DND-41 (cell line): ENCODE measurements at regions not wholly inside any gene's neighbourhood (a gene's known extent, or its start where the extent isn't known, plus 50 kb on each side); places are given as distances from the start of the nearest gene placed in this dataset.

Experiments
- CTCF ChIP-seq: IDR thresholded peaks from 2 replicates; pipeline ENCODE4 v1.5.1; 2012; ENCODE audit warnings: borderline replicate concordance, low read length, moderate library complexity, mild to moderate bottlenecking; ENCODE audit not compliant: poor library complexity, severe bottlenecking; ENCODE audit errors: extremely low read depth
- EZH2 ChIP-seq: IDR thresholded peaks from 3 replicates; pipeline ENCODE4 v1.6.1; 2012; ENCODE audit warnings: borderline replicate concordance, low read depth, mild to moderate bottlenecking, moderate library complexity, low read length, inconsistent platforms; ENCODE audit not compliant: severe bottlenecking

GRCh38 chr20:1829531-1829930, 65.7 kb upstream of the SIRPA start:
- TF ChIP-seq CTCF (no peak), EZH2 (no peak)
